ENCODE measurements at regions not wholly inside any gene's neighbourhood (a gene's known extent, or its start where the extent isn't known, plus 50 kb on each side); places are given as distances from the start of the nearest gene placed in this dataset.
"Not testable (repeated sequence)": the region's sequence is repeated elsewhere in the genome, so short reads cannot be mapped to it uniquely, and the experiment has no call there.

GRCh38 chrX:7362111-7362510 lies 214.2 kb upstream of the PUDP start:
- H3K36me3 ChIP-seq (ENCODE audit: control insufficient read depth, insufficient read depth, low read length): no peaks in the 10 kb centered on the region
- CTCF ChIA-PET: no interaction called here
- DNase-seq (ENCODE audit: low read depth): no peak
- no peak overlapping the region for H3K4me3 ChIP-seq (ENCODE audit: low read depth, low read length)
- POLR2A ChIA-PET: no interaction called here
- no peaks in the 10 kb centered on the region for H3K27me3 ChIP-seq (ENCODE audit: control insufficient read depth, insufficient read depth, low read length)
- TF ChIP-seq CTCF (IDR thresholded peaks at IDR 0.05; ENCODE audit: insufficient read depth, low read depth, low read length): no peak

- H3K4me3 ChIP-seq (ENCODE audit: low read depth, low read length): no peak overlapping the region
- POLR2A ChIA-PET: interaction anchor here (0.6 kb wide), 1 partner anchor 95 kb away, joined by 5 read pairs; no protein-coding TSS in a partner anchor
- H3K36me3 ChIP-seq (ENCODE audit: control insufficient read depth, insufficient read depth, low read length): no peaks in the 10 kb centered on the region
- no peak for DNase-seq (ENCODE audit: low read depth)
- CTCF ChIA-PET: no interaction called here
- no peaks in the 10 kb centered on the region for H3K27me3 ChIP-seq (ENCODE audit: control insufficient read depth, insufficient read depth, low read length)
- TF ChIP-seq CTCF (IDR thresholded peaks at IDR 0.05; ENCODE audit: insufficient read depth, low read depth, low read length): no peak
Observed at GRCh38 chrX:7351926-7352325, 204.0 kb upstream of the PUDP start.

- no peaks in the 10 kb centered on the region for H3K27me3 ChIP-seq (ENCODE audit: control insufficient read depth, insufficient read depth, low read length)
- H3K4me3 ChIP-seq (ENCODE audit: low read depth, low read length): no peak overlapping the region
- DNase-seq (ENCODE audit: low read depth): no peak
- TF ChIP-seq CTCF (IDR thresholded peaks at IDR 0.05; ENCODE audit: insufficient read depth, low read depth, low read length): no peak
- ChIA-PET CTCF (no interaction called here), POLR2A (no interaction called here)
- H3K36me3 ChIP-seq (ENCODE audit: control insufficient read depth, insufficient read depth, low read length): no peaks in the 10 kb centered on the region
Observed at GRCh38 chrX:7347465-7347864, 199.5 kb upstream of the PUDP start.

- no peaks in the 10 kb centered on the region for H3K36me3 ChIP-seq (ENCODE audit: control insufficient read depth, insufficient read depth, low read length)
- no peaks in the 10 kb centered on the region for H3K27me3 ChIP-seq (ENCODE audit: control insufficient read depth, insufficient read depth, low read length)
- CTCF ChIA-PET: interaction anchor here (0.7 kb wide), 1 partner anchor 112 kb away, joined by 4 read pairs; no protein-coding TSS in a partner anchor
- no peak overlapping the region for H3K4me3 ChIP-seq (ENCODE audit: low read depth, low read length)
- DNase-seq (ENCODE audit: low read depth): no peak
- no peak for TF ChIP-seq CTCF (IDR thresholded peaks at IDR 0.05; ENCODE audit: insufficient read depth, low read depth, low read length)
- POLR2A ChIA-PET: no interaction called here
Observed at GRCh38 chrX:7346021-7346420, 198.1 kb upstream of the PUDP start.

- ChIA-PET POLR2A (no interaction called here), CTCF (no interaction called here)
- H3K4me3 ChIP-seq (ENCODE audit: low read depth, low read length): no peak overlapping the region
- no peaks in the 10 kb centered on the region for H3K27me3 ChIP-seq (ENCODE audit: control insufficient read depth, insufficient read depth, low read length)
- DNase-seq (ENCODE audit: low read depth): no peak
- TF ChIP-seq CTCF (IDR thresholded peaks at IDR 0.05; ENCODE audit: insufficient read depth, low read depth, low read length): no peak
- no peaks in the 10 kb centered on the region for H3K36me3 ChIP-seq (ENCODE audit: control insufficient read depth, insufficient read depth, low read length)
Observed at GRCh38 chrX:7343181-7343580, 195.2 kb upstream of the PUDP start.

- H3K27me3 ChIP-seq (ENCODE audit: control insufficient read depth, insufficient read depth, low read length); H3K4me3 ChIP-seq (ENCODE audit: low read depth, low read length); H3K36me3 ChIP-seq (ENCODE audit: control insufficient read depth, insufficient read depth, low read length); DNase-seq (ENCODE audit: low read depth); CTCF ChIA-PET; POLR2A ChIA-PET: not testable (repeated sequence)
Observed at GRCh38 chrX:7335816-7336362, 187.9 kb upstream of the PUDP start.

Measured in BJ (cell line).